ENCODE measurements at regions not wholly inside any gene's neighbourhood (a gene's known extent, or its start where the extent isn't known, plus 50 kb on each side); places are given as distances from the start of the nearest gene placed in this dataset.

GRCh38 chr7:18202315-18203045, 174.8 kb upstream of the PRPS1L1 start:
- DNase-seq, result no peak

DNA sequence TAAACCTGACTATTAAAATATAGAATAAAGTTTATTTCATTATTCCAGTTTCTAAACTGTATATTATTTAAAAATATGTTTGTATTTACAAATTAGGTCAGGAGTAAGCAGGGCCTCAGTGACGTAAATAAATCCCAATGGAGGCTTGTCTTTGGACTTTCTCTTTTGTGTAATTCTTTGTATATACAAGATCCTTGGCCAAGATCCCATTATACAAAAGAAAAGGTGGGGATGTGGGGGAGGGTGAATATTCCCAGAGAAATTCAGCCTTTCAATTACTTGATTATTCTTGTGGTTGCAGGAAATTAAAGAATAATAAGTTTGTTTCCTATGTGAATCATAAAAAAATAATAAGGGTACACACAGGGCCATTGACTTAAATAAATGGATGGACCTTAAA, 178.7 kb upstream of the PRPS1L1 start:
- DNase-seq, result no peak

DNA sequence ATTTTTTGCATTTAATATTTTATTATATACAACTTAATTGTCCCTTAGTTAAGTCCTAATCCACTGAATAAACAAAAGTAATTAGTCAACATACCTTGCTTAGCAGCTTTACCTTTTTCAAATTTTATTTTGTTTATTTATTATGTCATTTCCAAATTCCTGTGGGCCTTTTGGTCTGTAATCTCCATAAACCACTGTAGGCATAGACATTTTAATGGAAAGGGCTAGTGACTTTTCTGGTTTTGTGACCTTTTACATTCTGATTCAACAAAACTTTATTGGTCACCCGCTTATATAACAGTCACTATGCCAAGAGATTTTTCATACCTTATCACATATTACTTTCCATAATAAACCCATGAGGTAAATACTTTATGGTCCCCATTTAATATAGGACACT, 181.3 kb upstream of the PRPS1L1 start:
- DNase-seq, result no peak

DNA sequence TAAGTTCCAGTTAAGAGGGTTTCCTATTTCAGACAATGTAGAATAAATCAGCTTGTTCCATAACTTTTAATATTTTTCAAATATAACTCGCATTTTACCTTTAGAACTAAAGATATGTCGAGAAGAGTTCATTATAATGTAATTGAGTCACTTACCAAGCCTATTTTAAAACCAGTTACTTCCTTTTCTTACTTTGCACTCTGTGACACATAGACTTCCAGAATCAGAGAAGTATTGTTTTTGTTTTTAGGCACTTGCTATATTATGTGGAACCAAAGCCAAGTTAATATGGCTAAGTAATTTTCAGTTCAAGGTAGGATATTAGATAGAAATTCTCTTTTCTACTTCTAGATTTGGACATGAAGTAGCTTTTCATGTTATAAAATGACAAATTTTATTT, 182.7 kb upstream of the PRPS1L1 start:
- no peak for DNase-seq

- no peak for DNase-seq
These were observed 183.1 kb upstream of the PRPS1L1 start for GRCh38 chr7:18210788-18211187.

DNA sequence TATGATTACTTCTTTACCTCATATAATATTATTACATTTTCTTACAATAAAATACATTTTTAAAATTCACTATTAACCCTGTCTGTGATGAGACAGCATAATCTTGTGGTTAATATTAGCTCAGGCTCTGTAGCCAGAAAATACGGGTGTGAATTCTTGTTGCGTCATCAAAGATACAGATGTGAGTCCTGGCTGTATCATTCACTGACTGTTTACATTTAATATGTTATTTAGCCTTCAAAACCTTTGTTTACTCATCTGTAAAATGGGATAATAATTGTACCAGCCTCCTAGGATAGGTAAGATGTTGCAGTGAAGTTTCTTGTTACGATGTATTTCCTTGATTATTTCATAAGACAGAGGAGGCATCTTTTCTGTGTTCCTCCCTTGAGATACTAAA, 184.7 kb upstream of the PRPS1L1 start:
- DNase-seq, result no peak

DNA sequence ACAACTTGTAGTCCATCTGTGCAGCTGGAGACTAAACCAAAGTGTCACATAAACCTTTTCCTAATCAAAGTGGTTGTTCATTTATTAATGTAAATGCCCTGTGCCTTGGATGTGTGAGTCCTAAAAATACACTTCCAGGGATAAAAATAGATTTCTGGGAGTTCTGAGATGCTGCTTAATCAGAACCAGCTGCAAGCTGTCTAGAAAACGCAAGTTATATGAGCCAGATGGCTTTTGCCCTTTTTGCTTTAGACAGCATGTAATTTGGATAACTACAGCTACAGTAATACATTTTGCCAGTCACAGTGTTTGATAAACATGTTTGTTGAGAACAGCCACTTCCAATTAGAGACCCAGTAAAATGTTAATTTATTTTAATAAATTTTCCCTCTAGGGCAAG, 185.1 kb upstream of the PRPS1L1 start:
- DNase-seq, result no peak

GRCh38 chr7:18213652-18214051, 186.0 kb upstream of the PRPS1L1 start:
- DNase-seq, result no peak

- no peak for DNase-seq
These were observed 188.6 kb upstream of the PRPS1L1 start for GRCh38 chr7:18216270-18216669.

GRCh38 chr7:18221377-18222293, 194.0 kb upstream of the PRPS1L1 start:
- no peak for DNase-seq

DNA sequence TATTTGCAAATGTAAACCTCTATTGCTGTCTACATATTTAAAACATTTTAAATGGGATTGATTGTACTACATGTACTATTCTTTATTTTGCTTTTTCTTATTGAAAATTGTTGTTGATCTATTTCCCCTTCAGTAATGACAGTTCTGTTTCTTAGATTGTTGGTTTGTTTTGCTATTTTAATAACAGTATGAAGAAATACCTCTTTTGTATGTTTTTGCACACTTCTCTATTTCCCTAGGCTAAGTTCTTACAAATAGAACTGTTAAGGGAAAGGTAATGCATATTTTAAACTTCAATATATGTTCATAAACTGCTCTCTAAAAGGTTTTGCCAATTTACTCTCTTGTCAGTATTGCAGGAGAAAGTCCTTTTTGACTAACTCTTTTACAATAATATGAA, 195.0 kb upstream of the PRPS1L1 start:
- no peak for DNase-seq

DNA sequence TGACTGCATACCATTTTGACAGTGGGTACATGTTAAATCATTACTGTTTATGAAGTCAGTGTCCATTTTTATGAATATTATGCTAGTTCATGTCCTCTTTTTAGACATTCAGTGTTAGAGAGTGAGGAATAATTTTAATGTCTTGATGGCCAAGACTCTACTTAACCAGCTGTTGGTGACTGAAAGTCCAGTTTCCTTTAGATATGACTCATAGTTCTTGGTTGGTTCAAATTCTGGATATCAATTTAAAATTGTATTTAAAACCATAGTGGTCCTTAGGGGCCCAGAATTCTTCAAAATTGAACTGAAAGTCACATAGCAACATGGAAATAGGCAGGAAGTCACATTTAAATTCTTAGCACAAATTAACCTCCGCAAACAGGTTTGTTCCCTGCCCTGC, 196.5 kb upstream of the PRPS1L1 start:
- no peak for DNase-seq

DNA sequence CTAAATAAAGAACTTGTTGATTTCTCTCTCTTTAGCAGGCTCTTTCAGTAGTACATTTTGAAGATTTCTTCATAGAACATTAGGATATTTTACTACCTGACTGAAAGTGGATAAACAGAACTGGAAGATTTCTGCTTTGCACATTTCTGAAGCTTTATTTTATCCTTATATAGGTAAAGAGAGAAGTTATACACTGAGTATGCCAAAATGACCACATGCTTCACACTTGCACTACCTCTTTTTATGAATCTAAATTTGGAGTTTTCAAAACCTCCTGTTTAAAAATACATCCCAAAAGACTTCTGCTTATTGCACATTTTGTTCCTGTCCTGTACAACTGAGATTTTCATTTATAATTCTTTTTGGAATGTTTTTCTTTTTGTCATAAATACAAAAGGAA, 197.4 kb upstream of the PRPS1L1 start:
- DNase-seq, result no peak

DNA sequence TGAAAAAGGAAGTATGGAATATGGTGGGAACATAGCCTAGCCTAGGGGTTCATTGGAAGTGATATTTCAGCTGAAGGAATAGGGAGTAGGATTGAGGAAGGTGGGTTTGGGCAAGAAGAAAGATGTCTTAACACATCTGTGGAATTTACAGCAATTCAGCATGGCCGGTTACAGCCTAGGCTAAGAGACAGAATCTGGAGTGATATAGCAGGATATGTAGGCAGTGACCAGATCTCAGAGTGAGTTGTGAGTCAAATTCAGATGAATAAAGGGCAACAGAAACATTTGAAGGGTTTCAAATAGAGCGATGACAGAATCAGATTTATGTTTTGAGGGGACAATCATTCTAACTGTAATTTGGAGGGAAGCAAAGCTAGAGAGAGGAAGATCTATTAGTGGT, 199.0 kb upstream of the PRPS1L1 start:
- DNase-seq, result no peak

- DNase-seq, result no peak
These were observed 201.0 kb upstream of the PRPS1L1 start for GRCh38 chr7:18228686-18229085.

DNA sequence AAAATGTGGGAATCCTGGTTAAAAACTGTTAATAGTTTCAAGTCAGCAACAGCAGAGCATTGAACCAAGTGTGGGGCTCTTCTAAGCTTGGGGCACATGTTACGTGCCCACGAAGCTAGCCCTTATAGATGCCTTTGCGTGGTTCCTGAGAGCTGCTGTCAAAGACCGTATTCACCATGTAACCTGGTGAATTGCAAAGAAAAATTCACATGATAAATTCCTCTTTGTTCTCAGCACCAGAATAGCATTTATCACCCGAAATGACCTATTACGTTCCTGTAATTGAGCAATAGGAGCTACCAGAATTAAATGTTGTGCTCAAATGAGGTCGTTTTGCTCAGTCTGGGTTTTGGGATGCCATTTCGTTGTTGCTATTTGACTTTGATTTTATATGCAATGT, 202.6 kb upstream of the PRPS1L1 start:
- no peak for DNase-seq

DNA sequence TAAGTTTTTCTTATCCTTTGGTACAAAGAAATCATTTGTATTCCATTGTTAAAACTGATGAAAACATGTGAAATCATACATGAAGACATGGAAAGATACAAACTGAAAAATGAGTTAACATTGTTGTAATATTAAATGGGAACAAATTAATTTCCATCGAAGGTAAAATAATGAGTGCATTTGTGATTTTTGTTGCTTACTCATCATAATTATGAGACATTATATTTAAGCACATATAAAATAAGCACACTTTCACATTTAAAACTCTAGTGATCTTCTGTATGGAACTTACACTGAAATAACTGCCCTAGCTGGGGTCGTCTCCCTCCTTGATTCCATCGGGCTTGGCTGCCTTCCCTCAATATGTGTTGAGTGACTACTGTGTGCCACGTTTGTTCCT, 204.2 kb upstream of the PRPS1L1 start:
- no peak for DNase-seq

- DNase-seq, result no peak
These were observed 206.9 kb upstream of the PRPS1L1 start for GRCh38 chr7:18234519-18234918.

- DNase-seq, result no peak
These were observed 208.2 kb upstream of the PRPS1L1 start for GRCh38 chr7:18235819-18236218.

DNA sequence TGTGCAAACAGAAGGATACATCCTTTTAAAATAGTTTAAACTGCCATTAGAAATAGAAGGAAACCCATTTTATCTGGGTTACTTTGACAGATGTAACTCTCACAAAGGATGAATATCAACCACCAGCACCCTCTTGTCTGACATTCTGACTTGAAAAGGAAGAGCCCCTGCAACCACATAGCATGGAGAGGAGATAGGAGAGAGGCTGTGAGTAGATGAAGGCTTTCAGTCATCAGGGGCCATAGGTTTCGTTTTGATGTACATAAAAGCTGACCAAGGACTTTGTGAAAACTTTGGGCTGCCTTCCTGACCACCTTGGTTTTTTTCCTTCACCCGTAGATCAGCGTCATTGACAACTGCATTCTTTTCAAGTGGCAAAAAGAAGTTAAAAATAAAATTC, 211.6 kb upstream of the PRPS1L1 start:
- no peak for DNase-seq

- no peak for DNase-seq
These were observed 214.0 kb upstream of the PRPS1L1 start for GRCh38 chr7:18241543-18242231.

- DNase-seq, result no peak
These were observed 216.1 kb upstream of the PRPS1L1 start for GRCh38 chr7:18243731-18244130.

- DNase-seq, result no peak
These were observed 222.5 kb upstream of the PRPS1L1 start for GRCh38 chr7:18250133-18250532.

GRCh38 chr7:18257711-18258110, 230.1 kb upstream of the PRPS1L1 start:
- DNase-seq, result no peak

Data from CD4-positive, alpha-beta T cell treated with Interleukin-4 for 1 hour (primary cell).